GM18520 (cell line): ENCODE measurements at regions not wholly inside any gene's neighbourhood (a gene's known extent, or its start where the extent isn't known, plus 50 kb on each side); places are given as distances from the start of the nearest gene placed in this dataset.

Experiments
- ATAC-seq: cut with Tn5 transposase; IDR thresholded peaks from one replicate; pipeline ENCODE4 v1.9.1; 2021; ENCODE audit not compliant: unreplicated experiment

GRCh38 chr6:95142101-95142500 is 435.2 kb upstream of the MANEA start:
- ATAC-seq, result no peak

DNA sequence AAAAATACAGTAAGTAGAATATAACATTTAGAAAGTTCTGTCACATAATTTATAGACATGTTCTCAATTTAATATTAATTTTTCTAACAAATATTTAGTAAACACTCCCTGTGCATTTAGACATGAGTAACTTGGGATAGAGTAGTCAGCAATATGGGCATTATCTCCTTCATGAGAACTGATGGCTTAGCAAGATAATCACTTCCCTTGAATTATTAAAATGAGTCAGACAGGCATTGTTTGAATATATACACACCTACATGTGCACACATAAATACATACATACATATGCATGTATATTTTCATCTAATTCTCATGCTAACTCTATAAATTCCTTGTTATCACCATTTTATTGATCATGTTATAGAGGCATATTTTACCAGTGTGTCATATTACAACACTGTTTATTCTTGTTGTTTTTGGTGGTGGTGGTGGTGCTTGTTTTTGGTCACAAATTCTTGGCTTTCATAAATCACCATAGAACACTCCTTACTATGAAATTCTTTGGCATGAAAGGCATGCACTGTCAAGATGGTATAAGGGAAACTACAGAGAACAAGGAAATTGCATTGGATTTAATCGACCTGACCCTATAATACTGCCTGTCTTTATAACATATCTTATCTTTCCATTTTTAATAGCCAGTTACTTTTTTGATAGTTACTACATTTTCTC is 434.5 kb upstream of the MANEA start:
- ATAC-seq, result no peak

DNA sequence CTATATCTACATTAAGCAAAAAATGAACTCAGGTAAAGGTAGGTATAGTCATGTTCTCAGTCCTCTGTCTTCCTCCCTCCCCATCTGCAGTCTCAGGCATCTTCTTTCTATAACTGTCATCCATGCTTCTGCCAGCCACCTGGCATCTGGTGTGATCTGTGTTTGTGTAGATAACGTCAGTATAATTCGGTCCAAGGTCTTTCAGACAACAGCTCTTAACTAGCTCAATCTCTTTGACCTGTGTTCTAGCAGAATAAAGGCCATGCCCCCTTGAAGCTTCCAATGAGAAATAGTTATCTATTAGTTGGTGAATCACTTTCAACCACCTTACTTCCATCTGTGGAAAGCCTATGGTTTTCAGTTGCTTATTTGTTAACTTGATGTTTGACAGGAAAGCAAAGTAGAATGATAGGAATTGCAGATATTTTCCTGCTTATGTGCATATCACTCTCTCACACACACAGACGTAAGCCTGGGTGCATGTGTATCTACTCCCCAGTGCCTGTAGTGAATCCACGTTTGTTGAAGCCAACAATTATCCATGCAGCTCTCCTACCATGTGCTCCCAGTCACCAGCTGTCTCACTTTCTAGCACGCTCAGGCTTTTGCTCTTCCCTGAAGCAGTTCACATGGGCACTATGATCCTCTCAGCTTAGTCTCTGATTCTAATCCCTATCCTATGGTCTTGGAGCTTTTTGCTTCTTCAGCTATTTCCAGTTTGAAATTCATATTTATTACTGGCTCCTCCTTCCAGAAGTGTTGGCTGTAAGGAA is 433.7 kb upstream of the MANEA start:
- no peak for ATAC-seq

- ATAC-seq, result no peak
Measured at GRCh38 chr6:95145457-95145856, 431.9 kb upstream of the MANEA start.

DNA sequence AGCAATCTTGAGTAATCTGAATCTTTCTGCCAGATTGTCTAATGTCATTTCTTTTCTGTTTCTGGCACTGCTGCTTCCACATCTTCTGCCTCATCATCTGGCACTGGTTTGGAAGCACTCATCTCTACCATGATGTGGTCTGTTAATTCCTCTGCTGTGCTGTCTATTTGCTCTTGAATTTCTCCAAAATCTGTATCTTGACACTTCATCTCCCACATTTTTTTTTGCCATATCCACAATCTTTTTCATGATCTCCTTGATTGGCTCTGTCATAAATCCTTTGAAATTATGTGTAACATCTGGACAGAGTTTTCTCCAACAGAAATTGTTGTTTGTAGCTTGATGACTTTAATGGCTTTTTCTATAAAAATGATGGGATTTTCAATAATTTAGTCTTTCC is 417.8 kb upstream of the MANEA start:
- no peak for ATAC-seq

DNA sequence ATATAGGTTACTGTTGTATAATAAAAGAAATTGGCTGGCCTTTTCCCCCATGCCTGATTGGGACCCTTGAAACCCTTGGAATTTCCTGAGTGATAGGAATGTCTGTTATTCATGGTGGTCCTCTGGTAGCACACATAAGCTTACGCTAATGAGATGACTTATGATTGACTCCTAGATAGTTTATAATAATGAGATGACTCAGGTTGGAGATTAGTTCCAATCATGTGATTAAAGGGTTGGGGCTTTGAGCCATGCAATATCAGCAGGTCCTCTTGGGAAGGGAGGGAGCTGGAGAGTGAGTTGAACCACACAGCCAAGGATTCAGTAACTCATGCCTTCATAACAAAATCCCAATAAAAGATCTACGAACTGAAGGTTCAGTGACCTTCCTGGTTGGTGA is 407.6 kb upstream of the MANEA start:
- ATAC-seq, result no peak

- ATAC-seq, result no peak
Measured at GRCh38 chr6:95175927-95176675, 401.2 kb upstream of the MANEA start.

DNA sequence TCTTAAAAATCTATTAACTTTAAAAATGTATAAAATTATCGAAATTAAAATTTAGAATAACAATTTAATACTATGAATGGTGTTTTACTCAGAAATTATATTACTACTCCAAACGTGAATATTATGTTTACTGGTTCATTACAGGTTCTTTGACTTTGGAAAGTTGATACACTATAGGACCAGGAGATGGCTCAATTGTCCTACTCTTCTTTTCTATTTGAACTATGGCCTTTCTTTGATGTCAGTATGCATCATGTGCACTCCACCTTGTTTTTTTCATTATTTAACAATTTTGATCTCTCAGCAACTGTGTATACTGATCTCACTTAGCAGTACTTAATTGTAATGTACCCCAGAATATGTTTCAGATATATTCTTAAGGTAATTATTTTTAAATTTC is 391.5 kb upstream of the MANEA start:
- no peak for ATAC-seq

GRCh38 chr6:95186710-95187109 is 390.6 kb upstream of the MANEA start:
- ATAC-seq, result no peak

DNA sequence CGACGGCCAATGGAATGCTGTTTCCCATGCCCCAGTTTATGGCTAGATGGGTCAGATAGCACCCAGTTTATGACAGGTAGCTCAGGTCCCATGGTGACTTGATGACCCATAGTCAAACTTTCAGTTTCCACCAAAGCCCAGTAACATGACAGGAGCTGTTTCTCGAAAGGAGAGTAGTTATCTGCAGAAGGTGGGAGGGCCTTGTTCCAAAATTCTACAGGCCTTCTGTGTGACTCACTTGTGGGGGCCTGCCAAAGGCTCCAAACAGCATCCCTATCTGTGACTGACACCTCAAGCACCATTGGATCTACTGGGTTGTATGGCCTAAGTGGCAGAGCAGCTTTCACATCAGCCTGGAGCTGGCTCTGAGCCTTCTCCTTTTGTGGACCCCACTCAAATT is 379.7 kb upstream of the MANEA start:
- no peak for ATAC-seq

GRCh38 chr6:95203153-95203754 is 374.1 kb upstream of the MANEA start:
- ATAC-seq, result peak; percentile 76

DNA sequence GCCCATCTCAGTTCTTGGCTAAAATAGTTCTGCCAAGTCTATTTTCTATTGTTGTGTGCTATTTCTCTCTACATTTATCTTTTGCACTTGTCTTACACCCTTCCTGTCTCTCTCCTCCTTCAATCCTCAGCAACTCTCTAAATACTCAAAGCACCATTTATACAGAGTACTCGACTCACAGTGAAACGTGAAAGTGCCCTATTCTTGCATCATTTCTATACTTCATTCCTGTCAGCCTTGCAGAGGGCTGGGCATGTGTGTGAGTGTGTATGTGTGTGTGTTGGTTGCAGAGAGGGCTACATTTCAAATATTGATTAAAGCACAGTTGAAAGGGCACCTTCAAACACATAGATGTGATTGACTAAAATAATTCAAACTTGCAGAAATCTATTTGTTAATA is 373.2 kb upstream of the MANEA start:
- ATAC-seq, result no peak

GRCh38 chr6:95208621-95209020 is 368.7 kb upstream of the MANEA start:
- ATAC-seq, result no peak

- no peak for ATAC-seq
Measured at GRCh38 chr6:95209074-95209473, 368.3 kb upstream of the MANEA start.

GRCh38 chr6:95216555-95216954 is 360.8 kb upstream of the MANEA start:
- no peak for ATAC-seq

GRCh38 chr6:95227351-95227750 is 350.0 kb upstream of the MANEA start:
- ATAC-seq, result no peak

GRCh38 chr6:95228636-95229035 is 348.7 kb upstream of the MANEA start:
- ATAC-seq, result no peak

- ATAC-seq, result no peak
Measured at GRCh38 chr6:95230071-95230740, 347.1 kb upstream of the MANEA start.

DNA sequence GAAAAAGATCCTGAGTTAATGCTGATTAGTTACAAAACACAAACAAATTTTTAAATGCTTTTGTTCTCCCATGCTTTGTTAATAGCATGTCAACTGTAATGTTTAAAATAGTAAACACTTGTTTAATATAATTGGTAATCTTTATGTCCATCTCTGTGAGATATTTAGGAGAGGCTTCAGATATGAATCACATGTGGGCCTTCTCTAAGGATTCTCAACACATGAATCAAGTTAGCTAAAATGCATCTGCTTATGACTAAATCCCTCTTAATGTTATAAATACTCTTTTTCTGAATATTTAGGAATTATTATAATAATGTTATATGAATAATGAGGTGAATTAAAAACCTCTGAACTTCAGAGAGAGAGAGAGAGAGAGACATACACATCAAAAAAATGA is 345.9 kb upstream of the MANEA start:
- no peak for ATAC-seq

- ATAC-seq, result no peak
Measured at GRCh38 chr6:95232446-95232845, 344.9 kb upstream of the MANEA start.

GRCh38 chr6:95233879-95234278 is 343.5 kb upstream of the MANEA start:
- ATAC-seq, result no peak
